Mucosa of gallbladder (tissue), 1 donor: ENCODE measurements at regions not wholly inside any gene's neighbourhood (a gene's known extent, or its start where the extent isn't known, plus 50 kb on each side); places are given as distances from the start of the nearest gene placed in this dataset.
"Not testable (repeated sequence)": the region's sequence is repeated elsewhere in the genome, so short reads cannot be mapped to it uniquely, and the experiment has no call there.

Source experiments
- DNase-seq: peaks from one replicate; pipeline ENCODE4 v3.0.0-alpha.2; 2020; ENCODE audit warnings: low spot score
- donor health status: DM: no; HTN: no; CAD: no.

DNA sequence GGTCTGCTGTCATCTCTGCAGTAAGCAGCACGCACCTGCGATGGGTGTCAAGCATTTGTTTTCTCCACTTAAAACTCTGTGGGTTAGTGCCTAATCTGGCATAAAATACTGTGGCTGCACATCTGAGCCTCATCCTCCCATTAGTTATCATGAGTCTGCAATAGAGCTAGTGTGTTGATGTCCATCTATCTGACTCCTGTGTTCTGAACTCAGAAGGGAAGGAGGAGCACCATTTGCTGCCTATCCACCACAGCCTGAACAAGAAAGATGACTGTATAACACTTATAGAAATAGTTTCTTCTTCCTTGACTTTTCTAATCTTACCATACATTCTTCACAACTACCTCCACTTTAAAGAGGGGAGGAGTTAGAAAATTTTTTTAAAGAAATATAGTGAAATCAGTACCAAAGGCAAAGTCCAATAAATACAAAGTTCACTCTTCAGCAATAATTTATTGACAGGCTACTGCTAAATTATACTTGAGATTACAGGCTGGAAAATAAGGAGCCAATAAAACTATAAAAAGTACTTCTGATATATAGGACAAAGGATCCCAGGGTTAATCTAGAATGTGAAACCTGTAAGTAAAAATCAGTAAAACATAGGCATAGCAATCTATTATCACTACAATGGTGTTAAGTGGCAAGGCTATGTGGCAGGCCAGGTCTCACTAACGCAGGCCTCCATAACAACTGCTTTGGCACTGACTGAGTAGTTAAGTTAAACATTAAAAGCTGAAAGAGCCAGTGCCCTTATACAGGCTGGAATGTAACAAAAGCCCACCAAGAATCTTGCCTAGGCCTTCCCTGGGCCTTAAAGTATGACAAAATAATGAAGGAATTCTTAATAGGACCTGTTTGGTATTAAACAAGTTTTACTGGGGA is 70.2 kb downstream of the LGALS9C start:
- DNase-seq = not testable (repeated sequence)

DNA sequence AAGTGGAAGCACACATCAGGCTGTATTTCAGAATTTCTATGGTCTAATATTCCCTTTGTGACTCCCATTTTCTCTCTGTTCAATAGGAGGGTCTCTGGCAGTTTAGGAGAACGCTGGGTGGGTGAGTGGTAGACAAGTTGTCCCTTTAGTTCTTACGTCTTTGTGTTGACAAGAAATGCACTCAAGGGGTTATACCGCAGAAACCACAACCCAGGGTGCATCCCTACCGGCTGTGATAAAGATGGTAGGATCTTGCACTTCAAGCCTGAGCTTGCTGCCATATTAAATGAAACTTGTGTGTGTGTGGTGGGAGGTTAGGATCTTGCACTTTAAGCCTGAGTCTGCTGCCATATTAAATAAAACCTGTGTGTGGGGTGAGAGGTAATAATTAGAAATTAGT is 80.5 kb downstream of the LGALS9C start:
- not testable (repeated sequence) for DNase-seq

GRCh38 chr17:18563381-18564098 is 80.7 kb downstream of the TBC1D28 start:
- DNase-seq = peak; percentile 11

GRCh38 chr17:18564099-18564448 is 80.1 kb downstream of the TBC1D28 start:
- peak; percentile 11 for DNase-seq

GRCh38 chr17:18568108-18568995 is 75.8 kb downstream of the TBC1D28 start:
- not testable (repeated sequence) for DNase-seq

DNA sequence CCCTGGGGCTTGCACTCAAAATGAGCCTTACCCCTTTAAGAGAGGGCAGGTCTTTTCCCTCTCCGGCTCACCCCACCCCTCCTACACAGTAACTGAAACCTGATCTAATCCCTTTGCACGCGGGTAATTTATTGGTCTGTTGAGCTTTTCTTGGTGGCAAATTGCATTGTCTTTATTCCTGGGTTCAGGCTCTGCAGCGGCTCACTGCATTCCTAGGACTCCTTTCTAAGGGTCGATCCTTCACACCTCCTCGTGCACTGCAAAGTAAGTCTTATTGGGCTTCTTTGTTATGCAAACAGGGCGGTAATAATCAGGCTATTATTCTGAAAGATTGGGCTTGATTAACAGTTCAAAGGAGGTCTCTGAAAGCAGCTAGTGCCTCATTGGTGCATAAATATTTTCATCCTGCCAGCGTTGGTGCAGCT is 74.7 kb downstream of the TBC1D28 start:
- not testable (repeated sequence) for DNase-seq

- not testable (repeated sequence) for DNase-seq
Observed at GRCh38 chr17:18572536-18572935, 71.7 kb downstream of the TBC1D28 start.

DNA sequence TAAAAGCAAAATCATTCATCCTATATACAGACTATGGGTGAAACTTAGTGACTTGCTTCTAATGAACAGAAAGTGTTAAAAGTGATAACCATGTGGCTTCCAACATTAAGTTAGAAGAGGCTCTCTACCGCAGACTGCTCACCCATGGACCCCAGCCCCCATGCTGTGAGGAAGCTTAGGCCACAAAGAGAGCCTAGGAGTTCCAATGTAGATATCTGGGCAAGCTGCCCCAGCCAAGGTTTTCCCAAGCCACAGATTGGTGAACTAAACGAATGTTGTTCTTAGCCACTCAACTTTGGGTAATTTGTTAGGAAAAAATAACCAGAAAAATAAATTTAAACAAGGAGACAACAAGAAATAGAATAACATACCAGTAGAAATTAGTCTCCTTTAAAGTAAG is 70.1 kb downstream of the TBC1D28 start:
- not testable (repeated sequence) for DNase-seq
